IPS-18c (cell line): ENCODE measurements at regions not wholly inside any gene's neighbourhood (a gene's known extent, or its start where the extent isn't known, plus 50 kb on each side); places are given as distances from the start of the nearest gene placed in this dataset.

Source experiments
- H3K4me3 ChIP-seq: 2 replicates; pipeline ENCODE4 v1.7.0; 2013; ENCODE audit warnings: low read depth, mild to moderate bottlenecking, low read length, moderate library complexity; ENCODE audit not compliant: insufficient read depth
- H3K9me3 ChIP-seq: one replicate; pipeline ENCODE4 v1.6.1; 2013; ENCODE audit warnings: mild to moderate bottlenecking, low read length, moderate library complexity; ENCODE audit not compliant: control insufficient read depth, insufficient read depth

DNA sequence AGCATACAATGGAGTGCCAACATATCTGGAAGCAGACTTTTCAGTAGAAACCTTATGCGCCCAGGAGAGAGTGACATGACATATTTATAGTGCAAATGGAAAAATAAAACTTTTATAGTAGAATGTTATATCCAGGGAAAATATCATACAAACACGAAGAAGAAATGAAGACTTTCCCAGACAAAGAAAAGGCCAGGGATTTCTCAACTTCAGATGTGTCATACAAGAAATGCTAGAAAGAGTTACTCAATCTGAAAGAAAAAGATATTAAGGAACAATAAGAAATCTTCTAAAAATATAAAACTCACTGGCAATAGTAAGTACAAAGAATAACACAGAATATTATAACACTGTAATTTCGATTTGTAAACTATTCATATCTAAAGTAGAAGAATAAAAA lies 1269.3 kb downstream of the GRIK2 start:
- Histone ChIP-seq H3K4me3 (no peak overlapping the region), H3K9me3 (no peaks in the 10 kb centered on the region)

- Histone ChIP-seq H3K9me3 (no peaks in the 10 kb centered on the region), H3K4me3 (no peak overlapping the region)
Measured at GRCh38 chr6:102660303-102660702, 1266.8 kb downstream of the GRIK2 start.

- H3K9me3 ChIP-seq: no peaks in the 10 kb centered on the region
- no peak overlapping the region for H3K4me3 ChIP-seq
Measured at GRCh38 chr6:102655823-102656222, 1262.3 kb downstream of the GRIK2 start.

- H3K9me3 ChIP-seq: no peaks in the 10 kb centered on the region
Measured at GRCh38 chr6:102641426-102641825, 1247.9 kb downstream of the GRIK2 start.

GRCh38 chr6:102631921-102632320 lies 1238.4 kb downstream of the GRIK2 start:
- Histone ChIP-seq H3K4me3 (no peak overlapping the region), H3K9me3 (peaks cover 4% of the 10 kb centered on the region)

More at GRCh38 chr6:102641426-102641825, 1247.9 kb downstream of the GRIK2 start:
- H3K4me3 ChIP-seq: no peak overlapping the region

- no peaks in the 10 kb centered on the region for H3K9me3 ChIP-seq
Measured at GRCh38 chr6:102623201-102623600, 1229.7 kb downstream of the GRIK2 start.

DNA sequence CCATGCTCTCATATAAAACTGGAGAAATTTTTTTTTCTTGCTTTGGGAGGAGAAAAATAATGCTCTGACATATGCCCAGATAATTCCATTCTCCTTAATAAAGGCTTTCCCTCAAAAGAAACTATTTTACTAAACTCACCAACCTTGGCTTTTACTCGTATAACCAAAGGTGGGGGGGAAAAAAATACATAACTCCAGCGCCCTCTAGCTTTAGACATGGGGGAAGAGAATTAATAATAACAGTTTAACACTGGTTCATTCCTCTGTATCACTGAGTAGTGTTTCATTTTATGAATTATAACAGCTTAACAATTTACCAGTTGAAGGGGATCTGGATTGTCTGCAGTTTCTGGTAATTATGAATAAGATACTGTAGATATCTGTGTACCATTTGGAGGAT lies 1226.1 kb downstream of the GRIK2 start:
- H3K9me3 ChIP-seq: no peaks in the 10 kb centered on the region
- H3K4me3 ChIP-seq: no peak overlapping the region

More at GRCh38 chr6:102623201-102623600, 1229.7 kb downstream of the GRIK2 start:
- no peak overlapping the region for H3K4me3 ChIP-seq

DNA sequence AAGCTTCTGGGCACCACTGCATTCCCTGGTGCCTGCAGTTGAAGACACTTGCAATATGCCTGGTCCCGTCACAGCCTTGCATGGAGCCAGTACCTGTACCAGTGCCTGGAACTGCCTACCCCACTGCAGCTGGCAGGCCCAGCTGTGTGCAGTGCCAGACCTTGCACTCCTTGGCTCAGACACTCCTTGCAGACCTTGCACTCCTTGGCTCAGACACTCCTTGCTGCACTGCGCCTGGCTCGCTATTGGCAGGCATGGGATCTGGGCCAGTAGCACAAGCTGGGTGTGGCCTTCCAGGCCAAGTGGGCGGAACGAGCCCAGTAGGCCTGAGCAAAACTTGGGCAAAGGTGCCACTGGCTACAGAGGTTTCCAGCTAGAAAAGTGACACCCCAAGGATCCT lies 1189.1 kb downstream of the GRIK2 start:
- Histone ChIP-seq H3K4me3 (no peak overlapping the region), H3K9me3 (peaks cover 6% of the 10 kb centered on the region)

DNA sequence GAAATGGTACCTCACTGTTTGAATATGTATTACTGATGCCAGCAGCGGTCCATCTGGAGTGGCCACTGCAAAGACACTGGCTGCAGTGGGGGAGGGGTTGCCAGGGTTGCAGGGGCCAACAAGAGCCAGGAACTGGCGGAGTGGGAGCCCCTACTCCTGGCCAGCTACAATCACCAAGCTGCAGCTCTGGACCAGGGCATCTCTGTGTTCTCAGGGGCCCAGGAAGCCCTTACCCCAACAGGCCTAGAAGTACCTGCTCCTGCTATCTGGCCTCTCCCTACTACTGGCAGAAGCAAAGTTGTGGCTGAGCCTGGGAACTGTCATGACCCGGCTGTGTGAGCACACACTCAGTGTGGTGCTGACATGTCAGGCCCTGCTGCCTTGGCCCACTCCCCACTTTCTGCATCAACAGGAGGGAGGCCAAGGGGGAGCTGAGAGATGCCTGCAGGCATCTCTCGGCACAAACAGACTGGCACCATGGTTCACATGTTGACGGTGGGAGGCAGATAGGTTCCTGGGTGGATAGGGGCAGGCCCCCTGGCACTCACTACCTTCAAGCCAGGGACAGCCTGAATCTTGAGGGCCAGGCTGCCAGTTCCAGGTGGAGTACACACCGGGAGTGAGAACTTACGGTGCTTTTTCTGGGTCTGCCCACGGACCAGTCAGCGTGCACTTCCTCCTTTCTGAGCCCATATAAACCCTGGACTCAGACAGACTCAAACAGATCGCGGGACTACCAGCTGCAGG lies 1188.0 kb downstream of the GRIK2 start:
- Histone ChIP-seq H3K4me3 (no peak overlapping the region), H3K9me3 (peaks cover 6% of the 10 kb centered on the region)

GRCh38 chr6:102571236-102571908 lies 1177.9 kb downstream of the GRIK2 start:
- no peaks in the 10 kb centered on the region for H3K9me3 ChIP-seq
- no peak overlapping the region for H3K4me3 ChIP-seq

DNA sequence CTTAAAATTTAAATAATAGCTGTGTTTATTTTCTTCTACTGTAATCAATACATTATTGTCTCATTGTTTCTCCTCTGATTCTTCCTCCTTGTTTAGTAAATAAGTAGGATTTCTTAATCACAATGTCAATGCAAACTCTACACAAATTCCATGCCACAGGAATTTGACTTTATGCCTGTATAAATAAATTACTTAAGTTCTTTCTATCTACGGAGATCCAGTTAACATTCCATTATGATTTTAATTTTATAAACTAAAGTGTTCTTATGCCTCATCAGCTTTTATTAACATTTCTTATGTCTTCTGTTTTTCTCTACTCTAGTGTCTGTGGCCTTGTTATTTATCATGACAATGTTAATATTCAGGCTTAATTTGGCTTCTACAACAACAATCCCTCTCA lies 1169.2 kb downstream of the GRIK2 start:
- H3K9me3 ChIP-seq: no peaks in the 10 kb centered on the region
- no peak overlapping the region for H3K4me3 ChIP-seq

DNA sequence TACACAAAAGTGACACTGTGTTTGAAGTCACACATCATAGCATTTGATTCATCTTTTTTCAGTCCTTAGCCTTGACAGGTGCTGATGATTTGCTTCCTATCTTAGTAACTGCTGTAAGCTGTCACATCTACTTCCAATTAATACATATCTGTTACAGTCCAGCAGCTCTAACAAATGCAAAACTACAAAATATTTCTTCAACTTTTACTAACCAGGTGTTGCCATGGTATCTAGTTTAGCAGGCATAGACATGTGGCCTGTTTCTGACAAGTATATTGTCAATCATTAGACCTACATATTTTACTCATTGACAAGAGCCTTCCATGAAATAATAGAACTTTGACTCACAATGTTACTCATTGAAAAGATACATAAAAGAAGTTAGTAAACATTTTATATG lies 1159.7 kb downstream of the GRIK2 start:
- no peak overlapping the region for H3K4me3 ChIP-seq
- no peaks in the 10 kb centered on the region for H3K9me3 ChIP-seq

DNA sequence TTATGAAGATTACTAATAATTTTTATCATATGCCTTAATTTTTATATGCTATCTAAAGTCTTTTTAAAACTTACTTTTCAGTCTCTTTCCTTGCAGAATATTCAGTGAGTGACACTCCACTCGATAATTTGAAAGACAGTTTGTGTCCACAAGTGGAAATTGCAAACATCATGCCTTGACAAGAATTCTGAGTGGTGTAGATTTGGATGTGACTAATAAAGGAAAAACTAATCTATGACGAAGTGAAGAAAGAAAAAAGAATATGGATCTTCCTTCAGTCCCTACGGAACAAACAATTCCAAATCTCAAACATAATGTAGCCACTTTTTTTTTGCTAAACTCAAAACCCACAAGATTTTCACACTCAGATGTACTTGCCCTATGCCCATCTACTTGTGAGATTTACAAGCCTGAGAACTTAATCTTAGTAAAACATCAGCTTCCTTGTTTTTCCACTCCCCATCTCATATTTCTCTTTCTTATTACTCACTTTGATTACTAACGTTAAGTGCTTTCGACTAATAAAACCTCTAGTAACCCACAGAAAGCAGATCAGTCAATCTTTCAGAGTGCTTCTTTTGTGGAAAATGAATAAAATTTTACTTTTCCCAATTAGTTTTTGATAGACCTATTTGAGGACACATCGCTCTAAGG lies 1155.8 kb downstream of the GRIK2 start:
- no peak overlapping the region for H3K4me3 ChIP-seq

DNA sequence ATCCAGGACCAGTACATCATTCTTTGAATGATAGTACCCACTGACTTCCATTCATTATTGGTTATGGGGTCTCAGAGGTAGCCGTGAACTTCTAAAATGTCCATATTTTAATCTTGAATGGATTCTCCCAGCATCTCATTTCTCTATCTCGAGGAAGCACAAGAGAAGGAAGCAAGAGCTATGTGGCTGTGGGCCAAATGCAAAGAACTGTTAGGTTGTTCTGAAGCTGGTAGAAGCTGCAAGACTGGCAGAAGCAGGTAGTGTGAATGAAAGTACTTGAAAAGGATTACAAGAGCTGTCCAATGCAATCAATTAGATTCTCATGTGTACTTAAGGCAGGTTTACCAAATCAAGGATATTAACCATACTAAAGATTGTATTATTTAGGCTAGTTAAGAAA lies 1131.8 kb downstream of the GRIK2 start:
- Histone ChIP-seq H3K9me3 (no peaks in the 10 kb centered on the region), H3K4me3 (no peak overlapping the region)

More for the DNA sequence above, 1155.8 kb downstream of the GRIK2 start:
- no peaks in the 10 kb centered on the region for H3K9me3 ChIP-seq

GRCh38 chr6:102520966-102521365 lies 1127.5 kb downstream of the GRIK2 start:
- H3K4me3 ChIP-seq: no peak overlapping the region
- H3K9me3 ChIP-seq: no peaks in the 10 kb centered on the region

GRCh38 chr6:102517506-102517905 lies 1124.0 kb downstream of the GRIK2 start:
- no peaks in the 10 kb centered on the region for H3K9me3 ChIP-seq
- H3K4me3 ChIP-seq: no peak overlapping the region

DNA sequence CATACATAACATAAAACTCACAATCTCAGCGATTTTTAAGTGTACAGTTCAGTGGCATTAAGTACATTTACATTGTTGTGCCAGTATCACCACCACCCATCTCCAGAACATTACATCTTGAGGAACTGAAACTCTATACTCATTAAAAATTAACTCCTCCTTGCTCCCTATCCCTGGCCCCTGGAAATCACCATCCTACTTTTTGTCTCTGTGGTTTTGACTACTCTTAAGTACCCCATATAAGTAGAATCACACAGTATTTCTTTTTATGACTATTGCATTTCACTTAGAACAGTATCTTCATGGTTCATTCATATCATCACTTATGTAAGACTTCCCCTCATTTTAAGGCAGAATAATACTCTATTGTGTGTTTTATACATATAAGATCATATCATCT lies 1108.1 kb downstream of the GRIK2 start:
- H3K9me3 ChIP-seq: peaks cover 4% of the 10 kb centered on the region

DNA sequence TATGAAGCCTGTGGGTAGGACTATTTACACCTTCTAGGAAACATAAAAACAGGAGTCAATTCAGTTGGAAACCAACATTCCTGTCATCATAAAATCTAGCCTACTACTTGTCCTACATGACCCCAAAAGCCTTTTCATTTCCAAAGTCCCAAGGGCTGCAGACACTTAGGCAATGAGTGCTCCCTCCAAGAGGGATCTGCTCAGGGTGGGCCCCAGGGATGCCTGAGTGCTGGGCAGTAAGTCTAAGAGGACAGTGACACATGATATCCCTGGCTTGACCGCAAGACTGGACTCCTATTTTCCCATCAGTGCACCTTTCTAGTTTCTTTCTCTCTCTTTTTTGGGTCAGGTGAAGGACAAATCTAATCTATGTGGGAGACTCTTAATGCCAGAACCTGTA lies 1101.3 kb downstream of the GRIK2 start:
- H3K9me3 ChIP-seq: no peaks in the 10 kb centered on the region
- H3K4me3 ChIP-seq: no peak overlapping the region

More for the DNA sequence above, 1108.1 kb downstream of the GRIK2 start:
- no peak overlapping the region for H3K4me3 ChIP-seq
